GM23338 (cell line): ENCODE measurements at regions not wholly inside any gene's neighbourhood (a gene's known extent, or its start where the extent isn't known, plus 50 kb on each side); places are given as distances from the start of the nearest gene placed in this dataset.

Experiments
- ATAC-seq: fragments of 200-7000 bp; cut with Tn5 transposase; 3 replicates; pipeline ENCODE4 v1.9.1; 2020
- DNase-seq: peaks from one replicate; pipeline ENCODE4 v3.0.0-alpha.2; 2015; ENCODE audit warnings: low spot score
- H2AFZ ChIP-seq: fragments of 200-600 bp; sonication (generic); 2 replicates; pipeline ENCODE4 v1.8.0; 2016; ENCODE audit warnings: antibody characterized with exemption, mild to moderate bottlenecking, moderate library complexity
- H3F3A ChIP-seq: fragments of 200-600 bp; sonication (generic); replicated peaks from 2 replicates; pipeline ENCODE4 v1.8.0; 2017; ENCODE audit warnings: antibody characterized with exemption, mixed run types, low read depth
- H3K27ac ChIP-seq: fragments of 200-600 bp; sonication (generic); 2 replicates; pipeline ENCODE4 v1.6.1; 2016; ENCODE audit warnings: low read depth
- H3K27me3 ChIP-seq: fragments of 200-600 bp; sonication (generic); 2 replicates; pipeline ENCODE4 v1.8.0; 2016; ENCODE audit warnings: mild to moderate bottlenecking, mixed run types, moderate library complexity; ENCODE audit not compliant: insufficient read depth
- H3K36me3 ChIP-seq: fragments of 200-600 bp; sonication (generic); 2 replicates; pipeline ENCODE4 v1.8.0; 2016; ENCODE audit warnings: mild to moderate bottlenecking; ENCODE audit not compliant: insufficient read depth
- H3K4me1 ChIP-seq: fragments of 200-600 bp; sonication (generic); 2 replicates; pipeline ENCODE4 v1.8.0; 2016; ENCODE audit warnings: mild to moderate bottlenecking, moderate library complexity; ENCODE audit not compliant: insufficient read depth
- H3K4me2 ChIP-seq: fragments of 200-600 bp; sonication (generic); 2 replicates; pipeline ENCODE4 v1.7.1; 2017; ENCODE audit warnings: mixed run types
- H3K4me3 ChIP-seq: fragments of 200-600 bp; sonication (generic); 2 replicates; pipeline ENCODE4 v1.6.1; 2016; ENCODE audit warnings: mixed run types
- H3K79me2 ChIP-seq: fragments of 200-600 bp; sonication (generic); replicated peaks from 2 replicates; pipeline ENCODE4 v1.8.0; 2017; ENCODE audit warnings: mild to moderate bottlenecking; ENCODE audit not compliant: insufficient read depth
- H3K9me2 ChIP-seq: fragments of 200-600 bp; sonication (generic); 2 replicates; pipeline ENCODE4 v1.8.0; 2017; ENCODE audit not compliant: insufficient read depth
- H4K20me1 ChIP-seq: fragments of 200-600 bp; sonication (generic); replicated peaks from 2 replicates; pipeline ENCODE4 v1.8.0; 2017; ENCODE audit warnings: mild to moderate bottlenecking; ENCODE audit not compliant: insufficient read depth
- H3K27ac Mint-ChIP-seq: 2 replicates; pipeline ENCODE4 v1.8.0; 2020; ENCODE audit warnings: inconsistent platforms, mild to moderate bottlenecking, moderate library complexity, mixed read lengths
- H3K27me3 Mint-ChIP-seq: 3 replicates; pipeline ENCODE4 v1.8.0; 2022; ENCODE audit warnings: low read depth, mild to moderate bottlenecking, moderate library complexity, mixed read lengths, inconsistent platforms; ENCODE audit not compliant: insufficient read depth, poor library complexity
- H3K36me3 Mint-ChIP-seq: 3 replicates; pipeline ENCODE4 v1.8.0; 2021; ENCODE audit warnings: low read depth, mild to moderate bottlenecking, inconsistent platforms, moderate library complexity, mixed read lengths
- H3K4me1 Mint-ChIP-seq: 3 replicates; pipeline ENCODE4 v1.8.0; 2020; ENCODE audit warnings: mild to moderate bottlenecking, inconsistent platforms, mixed read lengths
- H3K4me3 Mint-ChIP-seq: 3 replicates; pipeline ENCODE4 v1.8.0; 2021; ENCODE audit warnings: moderate library complexity, mild to moderate bottlenecking, inconsistent platforms, mixed read lengths
- H3K9me3 Mint-ChIP-seq: 3 replicates; pipeline ENCODE4 v1.8.0; 2020; ENCODE audit warnings: moderate library complexity, mild to moderate bottlenecking, inconsistent platforms, mixed read lengths
- CREB1 ChIP-seq: fragments of 250-450 bp; sonication (Bioruptor Pico); IDR thresholded peaks from 2 replicates; pipeline ENCODE4 v1.5.0; 2020; ENCODE audit warnings: low read depth, mild to moderate bottlenecking, moderate library complexity
- CTCF ChIP-seq, 2 experiments: fragments of 200-600 bp in 1 of 2; sonication (generic) in 1 of 2; conservative IDR thresholded peaks; 2 replicates each; pipeline versions ENCODE4 v1.5.1 to v1.6.1; 2016 to 2017; ENCODE audit warnings: antibody characterized with exemption in 2 of 2, low read depth in 2 of 2, mild to moderate bottlenecking in 2 of 2, moderate library complexity in 1 of 2
- EZH2 ChIP-seq: fragments of 200-600 bp; sonication (generic); IDR thresholded peaks from one replicate; pipeline ENCODE4 v1.8.0; 2017; ENCODE audit warnings: antibody characterized with exemption, mild to moderate bottlenecking, low read depth; ENCODE audit not compliant: unreplicated experiment
- EZH2phosphoT487 ChIP-seq: fragments of 200-600 bp; sonication (generic); IDR thresholded peaks from one replicate; pipeline ENCODE4 v1.8.1; 2018; ENCODE audit warnings: antibody characterized with exemption; ENCODE audit not compliant: unreplicated experiment
- JUNB ChIP-seq: IDR thresholded peaks from one replicate; pipeline ENCODE4 v1.6.1; 2016; ENCODE audit warnings: antibody characterized with exemption; ENCODE audit not compliant: unreplicated experiment
- NANOG ChIP-seq: IDR thresholded peaks from 2 replicates; pipeline ENCODE4 v1.6.1; 2016; ENCODE audit warnings: antibody characterized with exemption, borderline replicate concordance
- POLR2AphosphoS5 ChIP-seq: IDR thresholded peaks from 2 replicates; pipeline ENCODE4 v1.6.1; 2016; ENCODE audit warnings: antibody characterized with exemption, low read depth
- REST ChIP-seq: IDR thresholded peaks from one replicate; pipeline ENCODE4 v1.6.1; 2018; ENCODE audit warnings: antibody characterized with exemption; ENCODE audit not compliant: unreplicated experiment
- STAT1 ChIP-seq: IDR thresholded peaks from one replicate; pipeline ENCODE4 v1.6.1; 2016; ENCODE audit warnings: antibody characterized with exemption; ENCODE audit not compliant: unreplicated experiment
- ZNF114 ChIP-seq: fragments of 250-450 bp; sonication (Bioruptor Pico); IDR thresholded peaks from 2 replicates; pipeline ENCODE4 v1.5.0; 2020; ENCODE audit warnings: mild to moderate bottlenecking, moderate library complexity
- ZNF331 ChIP-seq: fragments of 250-450 bp; sonication (Bioruptor Pico); IDR thresholded peaks from 2 replicates; pipeline ENCODE4 v1.5.0; 2020; ENCODE audit warnings: low read depth, mild to moderate bottlenecking, moderate library complexity
- TF ChIP-seq, protein P1 (sequence below): fragments of 250-450 bp; sonication (Bioruptor Pico); IDR thresholded peaks from 2 replicates; pipeline ENCODE4 v1.5.0; 2020; ENCODE audit warnings: mild to moderate bottlenecking, moderate library complexity
- TF ChIP-seq, protein P2 (sequence below): IDR thresholded peaks from 2 replicates; pipeline ENCODE4 v1.6.1; 2016; ENCODE audit warnings: antibody characterized with exemption

DNA sequence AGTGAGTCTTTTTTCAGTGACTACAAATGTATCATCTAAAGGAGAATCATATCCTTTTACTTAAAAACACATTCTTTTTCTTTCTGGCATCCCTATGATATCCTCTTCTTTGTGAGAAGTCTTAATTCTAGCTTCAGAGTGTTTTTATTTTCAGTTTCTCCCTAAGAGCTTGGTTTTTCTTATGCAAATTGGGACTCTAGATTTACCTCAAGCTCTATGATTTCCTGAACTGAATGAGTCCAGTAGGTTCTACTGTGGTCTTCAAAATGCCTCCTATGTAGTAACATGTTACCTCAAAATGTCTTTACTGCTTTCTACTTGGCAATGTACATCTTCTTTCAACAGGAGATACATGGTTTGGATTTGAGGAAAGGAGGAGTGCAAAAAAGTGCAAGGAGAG, 148.2 kb upstream of the C21orf91 start:
- Histone ChIP-seq H3K4me1 (no peaks in the 10 kb centered on the region; the same call in 1 of the 2 replicates), H3F3A (no peaks in the 10 kb centered on the region), H4K20me1 (no peaks in the 10 kb centered on the region), H3K27me3 (no peaks in the 10 kb centered on the region), H3K79me2 (no peaks in the 10 kb centered on the region), H3K27ac (no peak overlapping the region), H3K9me2 (peaks cover 12% of the 10 kb centered on the region; the same call in 1 of the 2 replicates), H3K36me3 (no peaks in the 10 kb centered on the region), H2AFZ (no peak overlapping the region), H3K4me3 (no peak overlapping the region), H3K4me2 (no peak overlapping the region)
- Mint-ChIP-seq H3K36me3 (peaks cover 5% of the 10 kb centered on the region; the same call in 2 of the 3 replicates), H3K4me1 (no peaks in the 10 kb centered on the region), H3K4me3 (no peak overlapping the region), H3K27me3 (no peaks in the 10 kb centered on the region), H3K9me3 (no peaks in the 10 kb centered on the region), H3K27ac (no peak overlapping the region)
- ATAC-seq (no peak), DNase-seq (no peak)
- TF ChIP-seq CREB1 (CRISPR knock-in tag) (no peak), JUNB (no peak), NANOG (no peak), EZH2phosphoT487 (no peak), CTCF (conservative IDR thresholded peaks at IDR 0.05; ENCODE audit: low read depth in 2 of 2) (no peak), ZNF331 (CRISPR knock-in tag) (no peak), EZH2 (no peak), REST (no peak), ZNF114 (CRISPR knock-in tag) (no peak), STAT1 (no peak), POLR2AphosphoS5 (no peak)
- TF ChIP-seq, protein P1, sequence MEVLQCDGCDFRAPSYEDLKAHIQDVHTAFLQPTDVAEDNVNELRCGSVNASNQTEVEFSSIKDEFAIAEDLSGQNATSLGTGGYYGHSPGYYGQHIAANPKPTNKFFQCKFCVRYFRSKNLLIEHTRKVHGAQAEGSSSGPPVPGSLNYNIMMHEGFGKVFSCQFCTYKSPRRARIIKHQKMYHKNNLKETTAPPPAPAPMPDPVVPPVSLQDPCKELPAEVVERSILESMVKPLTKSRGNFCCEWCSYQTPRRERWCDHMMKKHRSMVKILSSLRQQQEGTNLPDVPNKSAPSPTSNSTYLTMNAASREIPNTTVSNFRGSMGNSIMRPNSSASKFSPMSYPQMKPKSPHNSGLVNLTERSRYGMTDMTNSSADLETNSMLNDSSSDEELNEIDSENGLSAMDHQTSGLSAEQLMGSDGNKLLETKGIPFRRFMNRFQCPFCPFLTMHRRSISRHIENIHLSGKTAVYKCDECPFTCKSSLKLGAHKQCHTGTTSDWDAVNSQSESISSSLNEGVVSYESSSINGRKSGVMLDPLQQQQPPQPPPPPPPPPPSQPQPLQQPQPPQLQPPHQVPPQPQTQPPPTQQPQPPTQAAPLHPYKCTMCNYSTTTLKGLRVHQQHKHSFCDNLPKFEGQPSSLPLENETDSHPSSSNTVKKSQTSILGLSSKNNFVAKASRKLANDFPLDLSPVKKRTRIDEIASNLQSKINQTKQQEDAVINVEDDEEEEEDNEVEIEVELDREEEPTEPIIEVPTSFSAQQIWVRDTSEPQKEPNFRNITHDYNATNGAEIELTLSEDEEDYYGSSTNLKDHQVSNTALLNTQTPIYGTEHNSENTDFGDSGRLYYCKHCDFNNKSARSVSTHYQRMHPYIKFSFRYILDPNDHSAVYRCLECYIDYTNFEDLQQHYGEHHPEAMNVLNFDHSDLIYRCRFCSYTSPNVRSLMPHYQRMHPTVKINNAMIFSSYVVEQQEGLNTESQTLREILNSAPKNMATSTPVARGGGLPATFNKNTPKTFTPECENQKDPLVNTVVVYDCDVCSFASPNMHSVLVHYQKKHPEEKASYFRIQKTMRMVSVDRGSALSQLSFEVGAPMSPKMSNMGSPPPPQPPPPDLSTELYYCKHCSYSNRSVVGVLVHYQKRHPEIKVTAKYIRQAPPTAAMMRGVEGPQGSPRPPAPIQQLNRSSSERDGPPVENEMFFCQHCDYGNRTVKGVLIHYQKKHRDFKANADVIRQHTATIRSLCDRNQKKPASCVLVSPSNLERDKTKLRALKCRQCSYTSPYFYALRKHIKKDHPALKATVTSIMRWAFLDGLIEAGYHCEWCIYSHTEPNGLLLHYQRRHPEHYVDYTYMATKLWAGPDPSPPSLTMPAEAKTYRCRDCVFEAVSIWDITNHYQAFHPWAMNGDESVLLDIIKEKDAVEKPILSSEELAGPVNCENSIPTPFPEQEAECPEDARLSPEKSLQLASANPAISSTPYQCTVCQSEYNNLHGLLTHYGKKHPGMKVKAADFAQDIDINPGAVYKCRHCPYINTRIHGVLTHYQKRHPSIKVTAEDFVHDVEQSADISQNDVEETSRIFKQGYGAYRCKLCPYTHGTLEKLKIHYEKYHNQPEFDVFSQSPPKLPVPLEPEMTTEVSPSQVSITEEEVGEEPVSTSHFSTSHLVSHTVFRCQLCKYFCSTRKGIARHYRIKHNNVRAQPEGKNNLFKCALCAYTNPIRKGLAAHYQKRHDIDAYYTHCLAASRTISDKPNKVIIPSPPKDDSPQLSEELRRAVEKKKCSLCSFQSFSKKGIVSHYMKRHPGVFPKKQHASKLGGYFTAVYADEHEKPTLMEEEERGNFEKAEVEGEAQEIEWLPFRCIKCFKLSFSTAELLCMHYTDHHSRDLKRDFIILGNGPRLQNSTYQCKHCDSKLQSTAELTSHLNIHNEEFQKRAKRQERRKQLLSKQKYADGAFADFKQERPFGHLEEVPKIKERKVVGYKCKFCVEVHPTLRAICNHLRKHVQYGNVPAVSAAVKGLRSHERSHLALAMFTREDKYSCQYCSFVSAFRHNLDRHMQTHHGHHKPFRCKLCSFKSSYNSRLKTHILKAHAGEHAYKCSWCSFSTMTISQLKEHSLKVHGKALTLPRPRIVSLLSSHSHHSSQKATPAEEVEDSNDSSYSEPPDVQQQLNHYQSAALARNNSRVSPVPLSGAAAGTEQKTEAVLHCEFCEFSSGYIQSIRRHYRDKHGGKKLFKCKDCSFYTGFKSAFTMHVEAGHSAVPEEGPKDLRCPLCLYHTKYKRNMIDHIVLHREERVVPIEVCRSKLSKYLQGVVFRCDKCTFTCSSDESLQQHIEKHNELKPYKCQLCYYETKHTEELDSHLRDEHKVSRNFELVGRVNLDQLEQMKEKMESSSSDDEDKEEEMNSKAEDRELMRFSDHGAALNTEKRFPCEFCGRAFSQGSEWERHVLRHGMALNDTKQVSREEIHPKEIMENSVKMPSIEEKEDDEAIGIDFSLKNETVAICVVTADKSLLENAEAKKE, result no peak
- TF ChIP-seq, protein P2, sequence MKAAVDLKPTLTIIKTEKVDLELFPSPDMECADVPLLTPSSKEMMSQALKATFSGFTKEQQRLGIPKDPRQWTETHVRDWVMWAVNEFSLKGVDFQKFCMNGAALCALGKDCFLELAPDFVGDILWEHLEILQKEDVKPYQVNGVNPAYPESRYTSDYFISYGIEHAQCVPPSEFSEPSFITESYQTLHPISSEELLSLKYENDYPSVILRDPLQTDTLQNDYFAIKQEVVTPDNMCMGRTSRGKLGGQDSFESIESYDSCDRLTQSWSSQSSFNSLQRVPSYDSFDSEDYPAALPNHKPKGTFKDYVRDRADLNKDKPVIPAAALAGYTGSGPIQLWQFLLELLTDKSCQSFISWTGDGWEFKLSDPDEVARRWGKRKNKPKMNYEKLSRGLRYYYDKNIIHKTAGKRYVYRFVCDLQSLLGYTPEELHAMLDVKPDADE, result no peak
